ENCODE measurements at regions not wholly inside any gene's neighbourhood (a gene's known extent, or its start where the extent isn't known, plus 50 kb on each side); places are given as distances from the start of the nearest gene placed in this dataset.

- no peak for TF ChIP-seq ELF1 (IDR thresholded peaks at IDR 0.05)
- no peak for TF ChIP-seq PBX3 (IDR thresholded peaks at IDR 0.05)
- TF ChIP-seq RXRA (IDR thresholded peaks at IDR 0.05; ENCODE audit: borderline replicate concordance, low read depth) = no peak
- no peak for TF ChIP-seq USF2 (IDR thresholded peaks at IDR 0.05; ENCODE audit: borderline replicate concordance, low read depth, low read length)
- TF ChIP-seq EP300 (IDR thresholded peaks at IDR 0.05; ENCODE audit: borderline replicate concordance in 1 of 2, low read depth in 1 of 2, low read length in 1 of 2) = no peak
- TF ChIP-seq NFIC (IDR thresholded peaks at IDR 0.05; ENCODE audit: borderline replicate concordance) = no peak
- no peak for TF ChIP-seq FOXM1 (IDR thresholded peaks at IDR 0.05; ENCODE audit: low read depth)
- TF ChIP-seq JUND (IDR thresholded peaks at IDR 0.05) = no peak
- TF ChIP-seq ZBTB33 (IDR thresholded peaks at IDR 0.05; ENCODE audit: borderline replicate concordance, low read depth) = no peak
- no peak for TF ChIP-seq TCF12 (IDR thresholded peaks at IDR 0.05)
- no peak for TF ChIP-seq CHD2 (IDR thresholded peaks at IDR 0.05; ENCODE audit: low read length, partially characterized antibody)
- no peak for TF ChIP-seq MEF2A (IDR thresholded peaks at IDR 0.05; ENCODE audit: borderline replicate concordance, low read depth)
- no peak for TF ChIP-seq EZH2phosphoT487 (IDR thresholded peaks at IDR 0.05; ENCODE audit: borderline replicate concordance, low read depth)
These were observed 259.5 kb upstream of the FAM174A start (continued) for GRCh38 chr5:100275631-100276030.

GRCh38 chr5:100273846-100274580, 261.2 kb upstream of the FAM174A start:
- WGBS (ENCODE audit: low lambda C conversion rate) = 2% methylated on average over 2 of the region's 2 CpGs
- no peak overlapping the region for H3K27ac ChIP-seq (ENCODE audit: low read depth in 2 of 2, low read length in 1 of 2)
- H3K36me3 ChIP-seq (replicated peaks in 1 of 2; ENCODE audit: control insufficient read depth in 1 of 2, insufficient read depth in 2 of 2, low read length in 1 of 2) = no peaks in the 10 kb centered on the region
- no peaks in the 10 kb centered on the region for H3K9me2 ChIP-seq
- ChIA-PET CTCF (no interaction called here), POLR2A (no interaction called here)
- H3K4me3 ChIP-seq (ENCODE audit: low read depth in 2 of 2, low read length in 1 of 2) = no peak overlapping the region
- no peak overlapping the region for H3K9ac ChIP-seq
- no peaks in the 10 kb centered on the region for H4K20me1 ChIP-seq (ENCODE audit: insufficient read depth)
- no peak for DNase-seq
- H3K27me3 ChIP-seq (ENCODE audit: insufficient read depth) = no peaks in the 10 kb centered on the region
- no peaks in the 10 kb centered on the region for H3K79me2 ChIP-seq (ENCODE audit: insufficient read depth)
- H3F3A ChIP-seq (replicated peaks; ENCODE audit: insufficient read depth) = peaks cover 3% of the 10 kb centered on the region
- TF ChIP-seq FOSL2 (IDR thresholded peaks at IDR 0.05; ENCODE audit: borderline replicate concordance, low read depth) (no peak), EZH2phosphoT487 (IDR thresholded peaks at IDR 0.05; ENCODE audit: borderline replicate concordance, low read depth) (no peak), YY1 (IDR thresholded peaks at IDR 0.05; ENCODE audit: low read depth) (no peak), CTCF (IDR thresholded peaks at IDR 0.05) (no peak), MEF2A (IDR thresholded peaks at IDR 0.05; ENCODE audit: borderline replicate concordance, low read depth) (no peak), GABPA (IDR thresholded peaks at IDR 0.05; ENCODE audit: low read depth) (no peak), RFX5 (IDR thresholded peaks at IDR 0.05; ENCODE audit: low read length) (no peak), USF1 (IDR thresholded peaks at IDR 0.05; ENCODE audit: borderline replicate concordance, low read depth) (no peak), SMC3 (IDR thresholded peaks at IDR 0.05; ENCODE audit: low read depth, low read length) (no peak)
- no peak overlapping the region for H2AFZ ChIP-seq (ENCODE audit: low read depth)
- no peaks in the 10 kb centered on the region for H3K9me3 ChIP-seq
- H3K4me2 ChIP-seq = no peak overlapping the region
- H3K4me1 ChIP-seq (ENCODE audit: control insufficient read depth in 1 of 2, insufficient read depth in 2 of 2, low read depth in 1 of 2, low read length in 1 of 2) = no peaks in the 10 kb centered on the region; a peak in 1 of 4 replicates

Data from SK-N-SH (cell line).